ENCODE measurements at regions not wholly inside any gene's neighbourhood (a gene's known extent, or its start where the extent isn't known, plus 50 kb on each side); places are given as distances from the start of the nearest gene placed in this dataset.

DNA sequence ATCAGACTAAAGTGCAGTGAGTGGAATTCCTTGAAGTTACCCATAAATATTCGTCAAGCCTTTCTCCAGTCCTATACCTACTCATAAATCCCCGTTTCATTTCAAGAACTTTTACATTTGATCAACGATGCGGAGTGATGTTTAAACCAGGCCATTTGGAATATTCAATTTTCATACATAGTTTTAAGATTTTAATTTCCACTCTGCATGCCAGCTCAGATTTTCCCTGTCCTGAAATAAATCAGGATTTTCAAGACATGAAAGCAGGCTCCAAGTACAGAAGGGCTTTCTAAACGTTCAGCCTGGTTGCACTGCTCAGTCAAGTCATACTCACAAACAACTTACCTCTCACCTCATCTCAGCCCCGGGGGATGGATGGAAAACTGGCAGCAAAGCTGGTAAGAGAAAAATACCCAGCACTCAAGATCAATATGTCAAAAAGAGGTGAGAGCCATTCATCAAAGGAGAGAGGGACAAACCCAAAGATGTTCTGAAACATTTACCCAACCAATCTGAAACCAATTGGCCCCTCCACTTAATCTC, 418.5 kb downstream of the PLPP3 start:
- no peak overlapping the region for H3K4me3 ChIP-seq (ENCODE audit: low read depth, low read length)
- no peak for DNase-seq (ENCODE audit: low read depth)
- TF ChIP-seq, protein P1, sequence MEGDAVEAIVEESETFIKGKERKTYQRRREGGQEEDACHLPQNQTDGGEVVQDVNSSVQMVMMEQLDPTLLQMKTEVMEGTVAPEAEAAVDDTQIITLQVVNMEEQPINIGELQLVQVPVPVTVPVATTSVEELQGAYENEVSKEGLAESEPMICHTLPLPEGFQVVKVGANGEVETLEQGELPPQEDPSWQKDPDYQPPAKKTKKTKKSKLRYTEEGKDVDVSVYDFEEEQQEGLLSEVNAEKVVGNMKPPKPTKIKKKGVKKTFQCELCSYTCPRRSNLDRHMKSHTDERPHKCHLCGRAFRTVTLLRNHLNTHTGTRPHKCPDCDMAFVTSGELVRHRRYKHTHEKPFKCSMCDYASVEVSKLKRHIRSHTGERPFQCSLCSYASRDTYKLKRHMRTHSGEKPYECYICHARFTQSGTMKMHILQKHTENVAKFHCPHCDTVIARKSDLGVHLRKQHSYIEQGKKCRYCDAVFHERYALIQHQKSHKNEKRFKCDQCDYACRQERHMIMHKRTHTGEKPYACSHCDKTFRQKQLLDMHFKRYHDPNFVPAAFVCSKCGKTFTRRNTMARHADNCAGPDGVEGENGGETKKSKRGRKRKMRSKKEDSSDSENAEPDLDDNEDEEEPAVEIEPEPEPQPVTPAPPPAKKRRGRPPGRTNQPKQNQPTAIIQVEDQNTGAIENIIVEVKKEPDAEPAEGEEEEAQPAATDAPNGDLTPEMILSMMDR (IDR thresholded peaks at IDR 0.05; ENCODE audit: insufficient read depth, low read depth, low read length, missing control alignments) = no peak

DNA sequence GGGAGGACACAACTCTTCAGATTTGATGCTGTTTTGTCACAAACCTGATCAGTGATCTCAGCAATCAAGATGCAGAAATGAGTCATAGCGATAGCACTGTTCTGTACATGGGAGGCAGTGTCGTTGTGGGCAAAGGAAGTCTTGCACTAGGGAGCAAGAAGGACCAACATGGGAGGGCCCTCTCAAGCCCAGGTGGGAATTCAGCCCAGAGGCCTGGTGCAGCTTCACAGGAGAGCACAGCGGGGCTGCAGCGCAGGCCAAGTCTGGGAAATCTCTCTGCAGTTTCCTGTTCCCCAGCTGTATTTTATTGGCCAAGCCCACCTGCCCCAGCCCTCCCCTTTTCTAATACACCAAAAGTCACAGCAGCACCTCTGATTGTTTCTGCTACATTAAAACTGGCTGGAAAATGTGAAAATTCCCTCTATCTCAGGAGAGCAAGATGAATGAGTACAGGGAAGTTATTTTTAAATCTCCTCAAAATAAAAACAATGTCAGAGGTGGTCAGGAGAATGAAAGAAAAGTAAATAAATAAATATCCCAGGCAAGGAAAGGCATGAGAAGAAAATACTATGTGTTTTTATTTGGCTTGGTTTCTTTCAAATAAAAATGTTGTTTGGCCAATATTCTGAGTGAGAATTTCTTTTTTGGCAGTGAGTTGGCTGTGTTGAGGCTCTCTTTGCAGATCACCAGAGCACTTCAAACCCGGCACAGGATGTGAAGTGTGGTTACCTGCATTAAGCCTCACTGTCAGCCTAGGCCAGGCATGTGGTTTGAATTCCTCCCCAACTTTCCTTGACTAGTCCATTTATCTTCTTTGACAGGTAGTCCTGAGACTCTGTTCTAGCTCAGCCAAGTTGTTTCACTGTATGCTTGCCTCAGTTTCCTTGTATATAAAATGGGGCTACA, 422.1 kb downstream of the PLPP3 start:
- peak; percentile 55 for DNase-seq (ENCODE audit: low read depth)
- H3K4me3 ChIP-seq (ENCODE audit: low read depth, low read length) = no peak overlapping the region
- TF ChIP-seq, protein P1 (IDR thresholded peaks at IDR 0.05; ENCODE audit: insufficient read depth, low read depth, low read length, missing control alignments) = no peak

DNA sequence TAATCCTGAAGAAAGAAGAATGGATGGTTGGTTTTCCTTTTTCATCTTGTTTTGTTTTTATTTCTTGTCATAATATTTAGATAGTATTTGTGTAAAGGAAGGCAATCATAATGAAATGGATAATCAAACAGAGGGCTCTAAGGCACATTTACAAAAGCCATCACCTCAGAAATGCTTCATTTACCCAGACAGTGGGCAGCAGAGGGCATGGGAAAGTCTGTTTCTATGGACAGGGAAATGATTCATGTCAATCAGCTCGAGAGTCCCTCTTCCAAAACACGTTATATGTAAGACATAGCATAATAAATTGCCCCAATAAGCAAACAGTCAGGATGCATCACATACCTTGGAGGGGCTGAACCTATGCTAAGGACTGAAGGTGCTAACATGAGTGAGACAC, 426.1 kb downstream of the PLPP3 start:
- no peak overlapping the region for H3K4me3 ChIP-seq (ENCODE audit: low read depth, low read length)
- TF ChIP-seq, protein P1 (IDR thresholded peaks at IDR 0.05; ENCODE audit: insufficient read depth, low read depth, low read length, missing control alignments) = no peak
- no peak for DNase-seq (ENCODE audit: low read depth)

DNA sequence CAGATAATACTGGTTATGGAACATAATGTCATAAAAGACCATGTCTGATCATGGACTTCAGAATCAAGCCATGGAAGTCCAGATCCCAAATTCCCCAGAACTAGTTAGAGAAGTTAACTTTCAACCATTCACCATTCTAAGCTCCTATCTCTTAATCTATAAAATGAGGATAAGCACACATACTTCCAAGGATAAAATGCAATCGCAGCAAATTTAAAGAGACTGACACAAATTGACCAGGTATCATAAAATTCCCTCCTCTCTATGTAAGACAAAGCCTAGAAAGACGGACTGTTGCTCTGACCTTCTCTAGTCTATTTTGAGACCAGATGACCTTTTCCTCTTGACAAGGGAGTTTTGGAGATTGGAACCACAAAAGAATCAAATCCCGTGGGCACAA, 426.7 kb downstream of the PLPP3 start:
- H3K4me3 ChIP-seq (ENCODE audit: low read depth, low read length) = no peak overlapping the region
- TF ChIP-seq, protein P1 (IDR thresholded peaks at IDR 0.05; ENCODE audit: insufficient read depth, low read depth, low read length, missing control alignments) = no peak
- no peak for DNase-seq (ENCODE audit: low read depth)

DNA sequence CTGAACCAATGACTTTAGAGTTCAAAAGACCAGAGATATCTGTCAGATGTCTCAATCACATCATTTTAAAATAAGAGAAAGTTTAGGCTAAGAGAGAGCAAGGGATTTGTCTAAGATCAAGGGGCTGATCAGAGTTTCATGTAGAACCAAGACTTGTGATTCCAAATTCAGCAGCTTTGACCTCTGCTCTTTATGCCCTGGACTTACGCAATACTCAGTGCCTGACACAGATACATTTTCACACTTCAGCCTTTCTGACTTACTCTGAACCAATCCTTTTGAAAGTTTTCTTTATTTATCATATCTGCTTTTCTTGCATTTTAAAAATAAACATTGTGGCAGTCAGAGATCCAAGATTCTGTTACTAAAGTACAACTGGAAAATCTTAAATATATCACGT, 428.0 kb downstream of the PLPP3 start:
- DNase-seq (ENCODE audit: low read depth) = no peak
- TF ChIP-seq, protein P1 (IDR thresholded peaks at IDR 0.05; ENCODE audit: insufficient read depth, low read depth, low read length, missing control alignments) = no peak
- H3K4me3 ChIP-seq (ENCODE audit: low read depth, low read length) = no peak overlapping the region

DNA sequence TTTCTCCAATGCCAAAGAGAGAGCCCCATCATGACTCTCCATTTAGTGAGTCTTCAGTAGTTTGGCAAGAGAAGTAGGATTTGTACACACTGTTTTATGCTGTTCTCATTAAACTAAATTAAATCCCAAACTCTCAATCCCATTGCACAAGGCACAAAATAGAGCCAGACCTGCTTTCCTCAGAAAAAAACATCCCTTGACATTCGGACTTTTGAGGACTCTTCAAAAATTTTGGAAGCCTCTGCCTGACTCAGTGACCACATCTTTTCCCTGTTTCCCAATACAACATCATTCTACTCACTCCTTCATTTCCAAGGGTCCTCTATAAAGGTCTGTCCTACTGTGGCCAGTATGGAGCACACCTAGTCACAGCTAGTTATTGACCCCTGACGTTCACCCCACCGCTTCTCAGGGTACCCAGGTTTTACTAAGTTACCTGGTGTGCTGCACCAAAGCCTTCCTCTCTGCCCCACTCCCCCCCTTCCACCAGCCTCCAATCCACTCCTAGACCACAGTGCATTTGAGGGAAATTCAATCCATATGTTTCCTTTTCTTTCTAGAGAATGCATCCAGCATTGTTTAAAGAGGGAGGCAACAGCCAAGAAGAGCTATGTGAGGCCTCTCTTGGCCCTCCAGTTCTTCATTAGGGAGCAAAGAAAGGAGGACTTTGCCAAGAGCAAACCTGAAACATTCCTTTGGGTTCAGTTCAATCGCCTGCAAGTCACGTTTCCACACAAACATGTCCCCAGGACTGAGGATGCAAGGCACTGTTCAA, 428.7 kb downstream of the PLPP3 start:
- DNase-seq (ENCODE audit: low read depth) = no peak
- TF ChIP-seq, protein P1 (IDR thresholded peaks at IDR 0.05; ENCODE audit: insufficient read depth, low read depth, low read length, missing control alignments) = no peak
- H3K4me3 ChIP-seq (ENCODE audit: low read depth, low read length) = no peak overlapping the region
